HG03060 (cell line): ENCODE measurements at regions not wholly inside any gene's neighbourhood (a gene's known extent, or its start where the extent isn't known, plus 50 kb on each side); places are given as distances from the start of the nearest gene placed in this dataset.

Experiments
- ATAC-seq: cut with Tn5 transposase; IDR thresholded peaks from one replicate; pipeline ENCODE4 v1.9.1; 2021; ENCODE audit warnings: low read depth, moderate number of reproducible peaks; ENCODE audit not compliant: unreplicated experiment

DNA sequence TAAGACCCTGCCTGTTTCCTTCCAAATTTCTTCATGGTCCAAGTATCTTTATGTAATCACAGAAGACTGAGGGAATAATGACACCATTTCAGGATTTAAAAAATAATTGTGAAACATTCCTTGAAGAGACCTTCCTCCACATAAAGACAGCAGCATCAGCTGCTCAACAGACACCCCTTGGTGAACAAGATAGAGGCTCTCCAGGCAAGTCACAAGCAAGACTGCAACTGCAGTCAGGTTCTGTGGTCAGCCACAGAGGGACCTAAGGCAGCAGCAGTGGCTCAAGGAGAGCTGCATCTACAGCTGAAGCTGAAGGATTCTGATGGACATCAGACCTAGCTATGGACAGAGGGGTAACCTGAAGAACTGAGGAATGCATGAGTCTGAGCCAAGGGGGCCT lies 97.2 kb upstream of the C3orf80 start:
- ATAC-seq: no peak

DNA sequence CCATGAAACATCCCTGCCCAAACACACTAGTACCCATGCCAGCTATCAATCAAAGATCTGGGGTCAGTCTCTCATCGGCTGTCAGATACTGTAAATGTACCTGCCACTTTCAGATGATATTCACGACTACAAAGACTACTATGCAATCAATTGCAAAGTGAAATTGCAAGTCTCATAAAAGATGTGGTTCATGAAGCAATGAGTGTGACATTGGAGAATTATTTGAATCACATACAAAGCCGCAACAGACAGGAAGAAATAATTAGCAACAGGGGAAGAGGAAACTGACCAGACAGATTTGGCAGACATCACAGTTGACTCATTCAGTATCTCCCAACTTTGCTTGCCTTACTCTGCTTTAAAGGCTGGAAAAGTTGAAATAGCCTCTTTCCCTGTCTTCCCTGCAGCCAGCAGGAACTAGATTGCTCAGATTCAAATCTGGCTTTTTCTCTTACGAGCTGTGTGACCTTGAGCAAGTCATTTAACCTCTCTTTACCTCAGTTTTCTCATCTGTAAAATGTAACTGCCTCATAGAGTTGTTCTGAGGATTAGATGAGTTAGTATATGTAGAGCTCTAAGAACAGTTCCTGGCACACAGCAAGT lies 95.7 kb upstream of the C3orf80 start:
- peak; percentile 66 for ATAC-seq

DNA sequence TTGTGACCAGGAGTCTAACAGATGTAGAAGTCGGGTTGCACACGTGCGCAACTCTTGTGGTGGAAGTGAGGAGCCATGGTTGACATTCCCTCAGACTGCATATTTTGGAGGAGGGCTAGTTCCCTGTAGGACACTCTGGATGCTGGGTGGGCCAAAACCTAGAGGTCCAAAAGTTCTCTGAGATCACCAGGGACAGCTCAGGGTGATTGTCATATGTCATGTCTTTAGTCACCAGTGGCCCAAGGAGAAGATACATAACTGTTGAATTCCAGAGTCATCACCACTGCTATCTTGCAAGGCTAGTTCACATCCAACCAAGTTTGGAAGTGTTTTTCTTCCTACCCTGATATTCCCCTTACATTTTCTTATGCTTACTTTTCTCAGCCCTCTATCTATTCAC lies 95.2 kb upstream of the C3orf80 start:
- ATAC-seq: no peak

DNA sequence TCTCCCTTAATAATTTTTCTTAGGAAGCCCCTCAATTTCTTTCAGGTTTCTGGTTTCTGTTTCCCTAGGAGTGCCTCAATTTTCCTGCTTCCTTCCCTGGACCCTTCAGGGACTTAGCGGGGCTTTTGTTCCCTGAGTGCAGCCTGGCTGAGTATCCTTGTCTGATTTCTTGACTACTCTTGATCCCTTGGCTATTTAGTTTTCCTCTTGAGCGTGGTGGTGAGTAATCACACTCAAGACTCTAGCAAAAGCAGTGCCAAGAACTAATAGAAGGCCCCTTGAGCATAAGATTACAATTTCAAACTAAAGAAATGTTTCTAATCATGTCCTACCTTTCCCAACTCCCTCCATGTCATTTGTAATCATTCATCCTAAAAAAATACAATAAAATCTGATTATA lies 94.3 kb upstream of the C3orf80 start:
- no peak for ATAC-seq

DNA sequence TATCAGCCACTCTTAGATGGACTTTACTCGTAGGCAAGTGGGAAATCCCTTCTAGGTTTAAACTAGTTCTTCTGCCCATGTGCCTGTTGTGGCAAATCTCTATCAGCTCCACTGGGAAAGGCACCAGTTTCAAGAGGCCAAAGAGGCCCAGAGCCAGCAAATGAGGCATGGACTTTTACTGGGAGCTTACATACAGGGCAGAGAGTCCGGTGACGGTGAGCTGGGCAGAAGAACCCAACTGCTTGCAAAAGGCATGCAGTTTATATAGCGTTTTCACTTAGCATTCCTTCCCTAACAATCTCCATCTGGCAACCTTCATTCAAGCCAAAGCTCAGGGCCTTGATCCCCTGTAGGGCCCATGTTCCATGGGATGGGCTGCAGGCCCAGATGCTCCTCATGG lies 93.0 kb upstream of the C3orf80 start:
- no peak for ATAC-seq

DNA sequence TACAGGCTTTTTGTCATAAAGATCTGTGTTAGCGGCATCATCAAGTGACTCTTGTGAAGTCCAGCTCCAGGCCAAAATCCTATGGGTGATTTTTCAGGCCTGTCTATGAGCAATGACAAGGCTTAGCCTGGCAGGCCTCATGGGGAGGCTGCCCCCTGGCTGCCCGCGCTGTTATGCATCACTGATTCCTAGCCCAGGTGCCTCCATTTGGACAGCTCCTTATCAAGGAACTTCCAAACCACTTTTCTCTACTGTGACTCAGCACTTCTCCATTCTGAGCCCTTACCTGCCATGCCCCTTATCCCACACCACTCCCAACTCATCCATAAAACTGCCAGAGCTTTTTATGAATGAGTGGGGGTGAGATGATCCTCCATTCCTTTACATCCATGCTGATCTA lies 91.5 kb upstream of the C3orf80 start:
- no peak for ATAC-seq

DNA sequence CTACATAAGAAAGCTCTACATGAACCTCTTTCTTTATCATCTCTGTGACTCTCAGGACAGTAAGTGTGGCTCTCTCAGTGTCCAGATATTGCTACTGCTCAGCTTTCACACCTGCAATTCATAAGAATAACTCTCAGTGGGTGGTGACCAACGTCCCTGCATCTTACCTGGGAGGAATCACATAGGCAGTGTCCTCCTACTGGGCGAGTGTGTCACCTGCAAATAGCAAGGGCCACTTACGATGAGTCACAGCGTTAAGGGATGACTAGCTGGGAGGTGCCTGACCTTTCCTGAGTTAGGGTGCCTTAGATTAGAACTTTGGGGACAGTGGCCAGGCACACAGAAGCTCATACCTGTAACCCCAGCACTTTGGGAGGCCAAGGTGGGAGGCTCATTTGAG lies 90.8 kb upstream of the C3orf80 start:
- no peak for ATAC-seq

DNA sequence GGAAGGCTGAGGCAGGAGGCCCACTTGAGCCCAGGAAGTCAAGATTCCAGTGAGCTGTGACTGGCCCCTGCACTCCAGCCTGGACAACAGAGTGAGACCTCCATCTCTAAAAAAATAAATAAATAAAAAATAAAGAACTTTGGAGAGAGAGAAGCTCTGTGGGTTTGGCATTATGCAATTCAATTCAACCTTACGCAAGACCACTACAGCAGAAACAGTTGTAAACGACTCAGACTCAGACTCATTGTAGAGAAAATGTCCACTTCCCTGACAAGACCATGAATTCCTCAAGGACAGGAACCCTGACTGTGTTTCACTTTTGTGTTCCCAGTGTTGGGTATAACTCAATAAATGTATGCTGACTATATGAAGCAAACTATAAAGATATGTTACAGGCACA lies 90.3 kb upstream of the C3orf80 start:
- no peak for ATAC-seq

DNA sequence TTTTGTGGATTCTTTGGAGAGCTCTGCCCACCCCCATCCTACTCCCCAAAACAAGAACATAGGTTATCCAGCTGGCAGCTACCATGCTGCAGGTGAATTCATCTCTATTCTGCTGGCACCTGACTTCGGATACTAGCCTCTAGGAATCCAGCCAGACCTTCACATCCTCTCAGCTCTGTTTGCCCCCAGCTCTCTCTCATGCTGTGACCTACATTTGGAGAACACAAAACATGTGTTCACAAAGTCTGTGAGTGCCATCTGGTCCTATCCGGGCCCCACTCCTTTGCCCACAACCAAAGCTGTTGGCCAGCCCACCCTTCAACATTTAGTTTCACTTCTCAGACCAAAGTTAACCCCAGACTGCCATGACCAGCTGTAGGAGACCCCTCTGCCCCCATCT lies 89.4 kb upstream of the C3orf80 start:
- ATAC-seq: no peak

DNA sequence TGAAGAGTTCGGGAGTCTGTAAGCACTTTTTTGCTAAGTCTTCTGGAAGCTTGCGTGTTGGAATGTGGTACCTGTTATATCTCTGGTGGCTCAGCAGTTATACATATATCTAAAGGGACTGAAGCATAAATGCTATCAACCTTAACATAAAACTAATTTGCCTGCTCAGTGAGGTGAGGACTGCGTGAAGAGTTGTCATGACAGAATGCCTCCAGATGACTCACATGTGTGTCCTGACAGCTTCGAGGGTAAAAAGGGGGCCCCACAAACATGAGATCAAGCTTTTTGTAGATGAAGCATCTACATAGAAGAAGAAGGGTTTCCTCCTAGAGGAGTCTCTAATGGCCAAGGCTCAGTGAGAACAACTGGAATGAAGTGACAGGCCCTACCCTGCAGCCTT lies 88.8 kb upstream of the C3orf80 start:
- no peak for ATAC-seq

DNA sequence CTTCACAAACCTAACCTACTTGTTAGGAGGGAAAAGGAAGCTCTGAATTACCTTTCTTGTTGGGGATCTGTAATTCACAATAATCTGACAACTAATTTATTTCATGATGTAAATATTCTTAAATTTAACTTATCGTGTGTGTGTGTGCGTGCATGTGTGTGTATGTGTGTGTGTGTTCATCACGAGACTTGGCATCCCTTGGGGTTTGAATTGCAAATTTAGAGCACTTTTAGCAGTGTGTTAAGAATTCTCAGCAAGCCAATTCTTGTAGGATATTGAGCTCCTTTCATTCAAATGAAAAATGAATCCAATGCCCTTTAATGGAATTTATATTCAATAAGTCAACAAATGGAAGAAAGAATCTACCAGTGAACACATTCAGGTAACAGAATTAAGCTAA lies 85.9 kb upstream of the C3orf80 start:
- no peak for ATAC-seq

DNA sequence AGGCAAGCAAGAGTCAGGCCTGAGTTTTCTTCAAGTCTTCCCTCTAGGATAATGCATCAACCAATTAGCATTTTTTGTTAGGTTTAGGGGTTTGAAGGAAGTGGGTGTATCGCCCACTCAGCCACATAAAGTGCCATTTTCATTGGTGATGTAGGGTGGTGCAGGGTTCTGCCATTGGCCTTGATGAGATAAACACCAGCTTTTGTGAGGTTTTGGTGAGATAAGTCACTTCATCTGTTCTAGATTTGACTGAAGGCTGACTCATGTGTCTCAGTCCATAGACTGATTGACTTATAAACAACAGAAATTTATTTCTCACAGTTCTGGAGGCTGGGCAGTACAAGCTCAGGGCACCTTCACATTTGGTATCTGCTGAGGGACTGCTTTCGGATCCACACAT lies 84.5 kb upstream of the C3orf80 start:
- ATAC-seq: no peak

DNA sequence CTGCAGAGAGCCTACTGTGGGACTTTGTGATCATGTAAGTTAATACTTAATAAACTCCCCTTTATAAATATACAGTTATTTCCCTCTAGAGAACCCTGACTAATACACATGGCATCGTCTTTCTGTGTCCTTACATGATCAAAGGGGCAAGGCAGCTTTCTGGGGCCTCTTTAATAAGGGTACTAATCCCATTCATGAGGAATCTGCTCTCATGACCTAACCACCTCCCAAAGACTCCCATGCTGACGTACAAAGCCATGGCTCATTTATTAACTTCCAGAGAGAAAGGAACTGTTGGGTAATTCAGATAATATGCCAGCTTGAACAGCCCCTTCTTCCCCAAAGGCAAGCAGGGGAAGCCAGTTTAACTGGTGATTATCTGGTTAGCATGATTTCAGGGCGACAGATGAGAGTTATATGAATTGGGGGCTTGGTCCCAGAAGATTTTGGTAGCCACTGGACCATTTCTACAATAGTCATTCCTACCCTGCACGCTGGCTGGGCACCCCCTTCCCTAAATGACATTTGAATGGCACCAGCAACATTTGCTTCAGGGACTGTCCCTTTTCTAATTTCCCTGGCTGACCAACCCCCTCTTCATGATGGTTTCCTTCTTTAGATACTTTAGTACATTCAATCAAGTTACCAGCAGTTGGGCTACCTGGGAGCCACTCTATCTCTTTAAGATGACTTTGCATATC lies 83.6 kb upstream of the C3orf80 start:
- ATAC-seq: no peak

DNA sequence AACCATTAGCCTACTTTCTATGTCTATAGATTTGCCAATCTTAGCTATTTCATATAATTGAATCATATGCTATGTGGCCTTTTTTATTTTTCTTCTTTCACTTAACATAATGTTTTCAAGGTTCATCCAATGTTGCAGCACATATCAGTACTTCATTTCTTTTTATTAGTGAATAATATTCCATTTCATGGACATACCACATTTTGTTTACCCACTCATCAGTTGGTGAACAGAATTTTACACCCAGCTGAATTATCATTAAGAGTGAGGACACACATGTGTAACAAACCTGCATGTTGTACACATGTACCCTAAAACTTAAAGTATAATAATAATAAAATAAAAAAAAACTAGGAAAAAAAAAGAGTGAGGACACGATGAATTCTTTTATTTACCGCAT lies 81.7 kb upstream of the C3orf80 start:
- no peak for ATAC-seq

DNA sequence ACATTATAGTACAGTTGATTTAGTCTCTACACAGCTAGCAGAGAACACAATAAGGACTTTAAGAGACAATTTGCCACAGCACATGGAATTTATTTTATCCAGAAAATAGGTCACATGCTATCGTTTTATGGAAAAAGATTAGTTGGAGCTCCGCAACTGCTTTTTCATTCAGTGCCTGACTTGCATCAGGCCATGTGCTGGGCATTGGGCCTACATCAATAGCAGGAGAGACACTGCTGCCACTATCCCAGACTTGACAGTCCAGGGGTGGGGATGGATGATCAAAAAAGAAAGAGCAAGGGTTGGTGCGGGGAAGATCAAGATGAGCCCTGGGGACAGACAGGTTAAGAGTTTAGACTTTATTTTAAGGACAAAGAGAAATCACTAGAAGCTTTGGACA lies 75.2 kb upstream of the C3orf80 start:
- no peak for ATAC-seq

DNA sequence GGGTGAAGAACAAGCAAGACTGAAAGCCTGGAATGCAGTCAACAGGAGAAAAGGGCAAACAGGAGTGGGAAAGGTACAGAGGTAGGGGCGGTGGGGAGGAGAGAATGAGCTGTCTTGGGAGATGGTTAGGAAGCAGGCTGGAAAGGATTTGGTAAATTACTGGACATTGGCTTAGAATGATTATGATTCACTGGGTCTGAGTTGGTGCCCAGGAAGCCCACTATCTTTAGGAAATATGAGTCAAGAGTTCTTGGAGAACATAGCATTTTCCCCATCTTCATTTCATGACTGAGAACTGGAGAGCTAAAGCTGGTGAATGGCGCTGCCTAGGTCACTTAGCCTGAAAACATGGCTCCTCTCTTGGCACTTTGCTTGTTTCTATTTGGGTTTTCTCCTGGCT lies 74.7 kb upstream of the C3orf80 start:
- ATAC-seq: no peak

DNA sequence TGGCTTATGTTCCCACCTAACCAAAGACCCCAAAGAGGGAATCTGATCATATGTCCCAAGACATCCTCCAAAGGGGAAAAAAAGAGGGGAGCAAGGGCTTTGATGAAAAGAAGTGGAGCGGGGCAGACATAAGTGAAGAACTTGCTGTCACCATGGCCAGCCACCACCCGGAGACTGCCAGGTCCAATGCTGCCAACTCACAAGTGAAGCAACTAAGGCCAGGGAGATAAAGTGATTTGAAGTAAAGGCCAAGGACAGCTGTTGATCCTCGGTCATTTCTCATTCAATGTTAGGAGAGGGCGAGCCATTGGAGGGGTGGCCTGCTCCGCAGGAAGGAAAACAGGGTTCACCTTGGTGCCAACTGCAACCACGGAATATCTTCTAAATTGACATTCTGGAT lies 72.6 kb upstream of the C3orf80 start:
- ATAC-seq: no peak

DNA sequence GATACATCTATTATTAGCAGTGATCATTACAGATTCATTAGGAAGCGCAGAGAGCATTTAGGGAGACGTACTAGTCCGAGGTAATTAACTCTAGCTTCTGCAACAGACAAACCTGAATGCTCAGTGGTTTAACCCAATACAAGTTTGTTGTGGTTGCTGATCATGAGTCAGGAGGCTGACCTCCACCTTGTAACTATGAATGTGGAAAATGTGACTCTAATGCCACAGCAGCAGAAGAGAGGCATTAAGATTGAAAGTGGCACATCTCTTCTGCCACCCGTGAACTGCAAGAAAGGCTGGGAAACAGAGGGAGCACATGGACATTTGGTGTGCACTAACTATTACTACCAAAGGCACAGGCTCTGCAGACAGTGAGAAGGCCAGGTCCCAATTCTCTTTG lies 71.2 kb upstream of the C3orf80 start:
- ATAC-seq: no peak

DNA sequence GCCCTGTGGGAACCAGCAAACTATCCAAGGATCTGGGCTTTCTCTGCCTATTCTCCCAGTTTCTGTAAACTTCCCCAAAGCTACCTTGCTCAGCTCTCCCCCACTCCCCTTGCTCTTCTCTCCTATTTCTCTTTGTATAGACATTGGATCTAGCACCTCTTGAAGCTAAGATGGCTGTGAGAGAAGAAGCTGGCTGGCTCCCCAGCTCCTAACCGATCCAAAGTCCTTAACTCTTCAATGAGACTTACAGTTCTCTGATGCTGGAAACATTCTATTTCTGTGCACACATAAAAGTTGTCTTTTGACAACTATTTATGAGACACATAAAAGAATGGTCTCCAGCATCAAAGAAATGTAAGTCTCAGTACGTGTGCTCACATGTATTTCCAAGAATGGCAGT lies 70.6 kb upstream of the C3orf80 start:
- ATAC-seq: no peak

DNA sequence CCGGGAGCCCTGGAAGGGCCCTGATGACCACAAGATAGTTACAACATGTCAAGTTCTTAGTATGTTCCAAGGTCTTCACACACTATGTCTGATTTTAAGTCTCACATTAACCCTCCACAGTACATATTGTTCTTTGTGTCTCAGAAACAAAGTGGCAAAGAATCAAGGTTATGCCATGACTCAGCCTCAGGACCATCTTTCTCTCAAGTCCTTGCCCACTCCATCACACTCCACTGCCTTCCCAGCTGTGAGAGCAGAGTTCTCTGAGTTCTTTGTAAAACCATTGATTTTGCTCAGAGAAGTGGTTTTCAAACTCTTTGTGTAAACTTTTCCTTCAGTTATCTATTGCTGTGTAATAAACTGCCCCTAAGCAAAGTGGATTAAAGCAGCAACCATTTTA lies 67.9 kb upstream of the C3orf80 start:
- no peak for ATAC-seq

DNA sequence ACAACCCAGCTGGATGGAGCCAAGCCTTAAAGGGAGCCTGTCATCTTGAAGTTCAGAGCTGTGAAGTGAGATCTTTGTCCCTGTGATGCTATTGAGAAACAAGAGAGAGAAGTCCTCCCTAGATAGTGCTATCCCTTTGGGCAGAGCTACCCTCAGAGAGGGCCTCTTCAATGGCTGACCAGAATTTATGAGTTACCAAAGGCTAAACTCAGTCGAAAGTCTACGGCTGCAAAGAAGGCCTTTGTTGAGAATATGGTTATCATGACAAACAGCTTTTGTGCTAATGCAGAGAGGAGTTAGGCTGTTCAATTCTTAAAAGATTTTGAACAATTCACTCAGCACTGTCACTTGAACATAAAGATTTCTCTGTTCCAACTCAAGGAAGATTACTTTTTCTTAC lies 65.9 kb upstream of the C3orf80 start:
- ATAC-seq: no peak

DNA sequence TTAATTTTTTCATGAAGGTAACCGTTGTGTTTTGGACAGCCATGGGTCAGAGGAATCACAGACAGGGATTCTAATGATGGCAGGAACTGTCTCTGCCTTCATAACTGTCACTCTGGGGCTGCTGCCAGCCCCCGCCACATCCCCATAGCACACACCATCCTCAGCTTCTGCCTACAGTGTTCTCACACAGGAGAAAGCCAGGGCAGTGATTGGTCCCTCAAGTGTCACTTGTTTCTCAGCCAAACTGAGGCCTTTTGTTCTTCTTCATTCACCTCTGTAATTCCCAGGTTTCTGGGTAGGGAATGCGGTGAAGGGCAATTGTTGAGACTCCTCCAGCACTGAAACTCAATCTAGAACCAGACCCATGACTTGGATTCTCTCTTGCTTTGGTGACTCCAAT lies 65.4 kb upstream of the C3orf80 start:
- ATAC-seq: no peak

DNA sequence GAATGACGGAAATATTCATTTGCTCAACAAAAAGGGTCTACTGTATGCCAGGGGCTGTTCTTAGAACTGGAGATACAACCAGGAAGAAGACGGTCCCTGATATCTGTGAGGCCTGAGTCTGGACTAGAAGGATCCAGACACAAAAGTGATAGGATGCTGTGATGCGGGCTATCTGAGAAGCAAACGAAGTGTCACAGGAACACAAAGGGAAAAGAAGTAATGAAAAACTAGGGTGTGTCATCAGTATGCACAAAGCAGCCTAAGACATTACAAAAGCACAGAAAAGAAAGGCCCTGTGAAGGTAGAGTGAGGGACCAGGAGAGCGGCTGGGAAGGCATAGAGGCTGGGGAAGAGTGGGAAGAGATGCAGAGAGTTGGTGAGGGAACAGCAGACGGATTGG lies 63.3 kb upstream of the C3orf80 start:
- ATAC-seq: no peak
